AG10803 (cell line): ENCODE measurements at regions not wholly inside any gene's neighbourhood (a gene's known extent, or its start where the extent isn't known, plus 50 kb on each side); places are given as distances from the start of the nearest gene placed in this dataset.

ENCODE experiments used
- DNase-seq: peaks from one replicate; pipeline ENCODE4 v3.0.0; 2010; ENCODE audit warnings: low read depth
- H3K4me3 ChIP-seq: 2 replicates; pipeline ENCODE4 v1.5.1; 2011; ENCODE audit warnings: mild to moderate bottlenecking, low read length, control low read depth
- TF ChIP-seq, protein P1 (sequence below): conservative IDR thresholded peaks from 2 replicates; pipeline ENCODE4 v1.5.1; 2011; ENCODE audit warnings: mild to moderate bottlenecking, low read length, control low read depth, inconsistent platforms

DNA sequence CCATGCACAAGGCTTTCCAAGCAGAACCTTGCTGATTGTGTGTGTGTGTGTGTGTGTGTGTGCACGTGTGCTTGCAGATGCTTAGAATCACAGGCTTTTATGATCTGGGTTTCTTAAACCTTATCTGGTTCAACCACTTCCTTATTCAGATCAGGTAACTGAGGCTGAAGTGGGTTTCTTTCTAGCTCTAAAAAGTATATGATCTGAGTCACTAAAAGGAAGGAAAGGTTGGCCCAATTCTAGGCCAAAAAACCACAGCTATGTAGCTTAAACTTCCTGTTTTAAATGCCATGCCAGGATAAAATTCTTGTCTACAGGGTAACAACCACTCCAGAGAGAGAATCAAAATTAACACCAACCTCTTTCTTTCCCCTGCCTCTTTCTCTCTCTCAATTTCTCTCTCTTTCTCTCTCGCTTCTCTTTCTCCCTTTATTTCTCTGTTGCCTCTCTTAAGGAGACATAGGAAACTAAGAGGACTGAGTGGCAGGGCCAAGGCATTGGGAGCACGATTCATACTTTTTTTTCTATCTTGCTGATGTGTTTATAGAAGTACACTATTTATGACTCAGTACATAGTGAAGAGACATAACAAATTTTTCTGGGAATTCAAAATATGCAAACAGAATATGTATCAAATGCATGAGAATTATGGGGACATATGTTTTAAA, 140.3 kb downstream of the TRIB2 start:
- DNase-seq = peak; percentile 89
- H3K4me3 ChIP-seq = no peak overlapping the region
- TF ChIP-seq, protein P1, sequence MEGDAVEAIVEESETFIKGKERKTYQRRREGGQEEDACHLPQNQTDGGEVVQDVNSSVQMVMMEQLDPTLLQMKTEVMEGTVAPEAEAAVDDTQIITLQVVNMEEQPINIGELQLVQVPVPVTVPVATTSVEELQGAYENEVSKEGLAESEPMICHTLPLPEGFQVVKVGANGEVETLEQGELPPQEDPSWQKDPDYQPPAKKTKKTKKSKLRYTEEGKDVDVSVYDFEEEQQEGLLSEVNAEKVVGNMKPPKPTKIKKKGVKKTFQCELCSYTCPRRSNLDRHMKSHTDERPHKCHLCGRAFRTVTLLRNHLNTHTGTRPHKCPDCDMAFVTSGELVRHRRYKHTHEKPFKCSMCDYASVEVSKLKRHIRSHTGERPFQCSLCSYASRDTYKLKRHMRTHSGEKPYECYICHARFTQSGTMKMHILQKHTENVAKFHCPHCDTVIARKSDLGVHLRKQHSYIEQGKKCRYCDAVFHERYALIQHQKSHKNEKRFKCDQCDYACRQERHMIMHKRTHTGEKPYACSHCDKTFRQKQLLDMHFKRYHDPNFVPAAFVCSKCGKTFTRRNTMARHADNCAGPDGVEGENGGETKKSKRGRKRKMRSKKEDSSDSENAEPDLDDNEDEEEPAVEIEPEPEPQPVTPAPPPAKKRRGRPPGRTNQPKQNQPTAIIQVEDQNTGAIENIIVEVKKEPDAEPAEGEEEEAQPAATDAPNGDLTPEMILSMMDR = no peak; the same call in 1 of the 2 replicates

DNA sequence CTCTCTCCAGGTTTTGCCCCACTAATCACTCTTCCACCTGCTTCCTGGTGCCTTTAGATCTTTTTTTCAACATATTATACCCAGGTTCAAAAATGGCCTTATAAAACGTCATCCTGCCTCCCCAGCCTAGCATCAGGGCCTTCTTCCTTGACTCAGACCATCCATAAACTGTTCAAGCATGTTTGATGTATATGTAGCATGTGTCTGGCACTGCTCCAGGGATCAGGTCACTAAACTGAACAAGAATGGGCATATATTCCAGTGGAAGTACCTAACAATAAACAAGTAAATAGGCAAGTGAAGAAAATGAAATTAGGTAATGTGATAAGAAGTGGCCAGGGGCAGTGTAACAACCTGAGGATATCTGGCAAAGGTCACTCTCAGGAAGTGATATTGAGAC, 141.2 kb downstream of the TRIB2 start:
- no peak overlapping the region for H3K4me3 ChIP-seq
- TF ChIP-seq, protein P1 = no peak
- DNase-seq = no peak

DNA sequence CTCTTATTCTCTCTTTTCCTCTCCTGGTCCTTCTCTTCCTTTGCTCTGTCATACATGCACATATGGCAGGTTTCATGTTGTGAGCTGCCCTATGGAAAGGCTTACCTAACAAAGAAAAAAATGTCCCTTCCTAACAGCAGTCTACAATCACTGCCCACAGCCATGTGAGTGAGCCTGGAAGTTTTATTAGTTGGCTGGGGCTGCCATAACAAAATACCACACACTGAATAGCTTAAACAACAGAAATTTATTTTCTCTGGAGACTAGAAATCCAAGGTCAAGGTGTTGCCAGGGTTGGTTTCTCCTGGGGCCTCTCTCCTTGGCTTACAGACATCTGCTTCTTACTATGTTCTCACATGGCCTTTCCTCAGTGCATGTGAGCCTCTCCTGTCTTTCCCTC, 142.1 kb downstream of the TRIB2 start:
- peak; percentile 67 for DNase-seq
- no peak overlapping the region for H3K4me3 ChIP-seq
- TF ChIP-seq, protein P1 = no peak

DNA sequence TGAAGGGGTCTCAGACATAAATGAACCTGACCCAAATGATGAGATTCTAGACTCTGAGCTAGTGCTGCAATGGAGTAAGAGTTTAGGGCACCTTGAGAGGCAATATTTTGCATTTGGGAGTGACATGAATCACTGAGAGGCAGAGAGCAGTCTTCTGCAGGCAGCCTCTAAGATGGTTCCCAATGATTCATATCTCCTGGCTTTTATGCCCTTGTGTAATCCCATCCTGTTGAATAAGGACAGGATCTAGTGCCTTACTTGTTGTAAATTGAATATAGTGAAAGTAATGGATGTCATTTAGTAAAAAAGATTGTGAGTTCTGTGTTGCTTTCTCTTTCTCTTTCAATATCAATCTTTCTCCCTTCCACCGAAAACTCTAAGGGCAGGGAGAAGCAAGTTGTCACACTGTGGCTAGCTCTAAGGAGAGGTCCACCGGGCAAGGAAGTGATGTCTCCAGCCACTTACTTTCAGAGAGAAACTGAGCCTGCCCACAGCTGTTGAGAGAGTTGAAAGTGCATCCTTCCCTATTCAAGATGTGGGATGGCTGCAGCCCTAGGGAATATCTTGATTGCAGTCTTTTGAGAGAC, 144.7 kb downstream of the TRIB2 start:
- peak; percentile 82 for DNase-seq
- H3K4me3 ChIP-seq = no peak overlapping the region
- TF ChIP-seq, protein P1 = no peak

DNA sequence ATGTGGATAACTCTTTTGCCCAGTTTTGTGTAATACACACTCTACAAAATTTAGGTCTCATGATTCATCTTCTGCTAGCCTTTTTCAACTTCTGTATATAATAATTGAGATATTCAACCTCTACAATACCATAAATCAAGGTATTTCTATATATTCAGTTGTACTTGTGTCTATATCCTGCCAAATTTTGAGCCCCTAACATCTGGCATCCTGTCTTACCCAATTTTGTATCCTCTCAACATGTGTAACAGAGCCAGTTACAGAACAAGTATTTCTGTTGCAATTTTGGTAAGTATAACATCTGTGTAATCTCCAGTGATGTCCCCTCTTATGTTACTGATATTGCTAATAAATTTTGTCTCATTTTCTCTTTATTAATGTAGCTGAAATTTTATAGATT, 145.8 kb downstream of the TRIB2 start:
- no peak overlapping the region for H3K4me3 ChIP-seq
- DNase-seq = peak; percentile 86
- TF ChIP-seq, protein P1 = no peak

DNA sequence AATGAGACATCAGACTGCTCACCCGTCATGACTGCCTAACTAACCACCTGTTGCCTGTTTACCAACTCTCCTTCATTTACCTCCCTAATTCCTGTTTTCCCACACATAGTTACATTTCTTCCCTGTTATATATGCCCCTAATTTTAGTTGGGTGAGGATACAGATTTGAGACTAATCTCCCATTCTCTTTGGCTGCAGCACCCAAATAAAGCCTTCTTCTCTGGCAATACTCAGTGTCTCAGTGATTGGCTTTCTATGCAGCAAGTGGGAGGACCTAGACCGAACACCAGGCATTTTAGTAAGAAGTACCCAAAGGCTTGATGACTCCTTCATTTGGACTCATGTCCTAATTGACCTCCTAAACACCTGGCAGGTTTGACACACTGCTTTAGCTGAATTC, 147.2 kb downstream of the TRIB2 start:
- TF ChIP-seq, protein P1 = no peak
- DNase-seq = no peak
- H3K4me3 ChIP-seq = no peak overlapping the region

DNA sequence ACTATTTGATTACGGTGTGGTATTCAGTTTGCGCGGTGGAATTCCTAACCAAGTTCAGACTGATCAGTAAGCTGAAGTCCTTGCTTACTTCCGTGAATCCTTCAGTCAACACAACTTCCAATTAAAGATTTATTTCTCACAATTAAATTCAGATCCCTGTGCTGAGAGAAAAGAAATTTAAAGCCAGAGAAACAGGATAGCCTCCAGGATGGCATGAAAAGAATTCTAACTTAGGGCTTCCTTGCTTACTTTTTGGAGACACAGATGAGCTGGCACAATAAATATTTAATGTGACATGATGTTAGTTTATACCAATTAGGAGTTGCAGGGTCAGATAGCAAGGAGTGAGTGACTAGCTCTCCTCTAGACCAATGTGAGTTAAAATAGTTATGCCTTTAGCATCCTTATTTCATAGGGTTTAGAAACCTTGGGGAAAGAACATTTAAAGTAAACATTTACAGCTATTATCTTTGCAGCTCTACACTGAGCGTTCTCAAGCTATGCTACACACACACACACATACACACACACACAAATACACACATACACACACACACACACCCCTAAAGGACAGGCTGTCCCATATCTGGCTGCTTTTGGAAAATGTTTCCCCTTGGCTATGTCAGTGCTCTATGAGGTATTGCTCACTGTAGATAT, 151.0 kb downstream of the TRIB2 start:
- no peak for DNase-seq
- TF ChIP-seq, protein P1 = no peak
- no peak overlapping the region for H3K4me3 ChIP-seq
